Gastrocnemius medialis (tissue), 4 donors: ENCODE measurements at regions not wholly inside any gene's neighbourhood (a gene's known extent, or its start where the extent isn't known, plus 50 kb on each side); places are given as distances from the start of the nearest gene placed in this dataset.

Experiments used
- POLR2A ChIP-seq, 2 donors: fragments of 450-650 bp; IDR thresholded peaks; one replicate each; pipeline ENCODE4 v1.6.1; 2017; ENCODE audit warnings: antibody characterized with exemption in 2 of 2, mild to moderate bottlenecking in 2 of 2, moderate library complexity in 2 of 2
- TF ChIP-seq, protein P1 (sequence below), 5 experiments: fragments of 450-650 bp in 3 of 5; fragments of 200-600 bp in 2 of 5; sonication (generic) in 2 of 5; IDR thresholded peaks in 4 of 5; conservative IDR thresholded peaks in 1 of 5; 1 replicate in 4 of 5; 2 replicates in 1 of 5; pipeline ENCODE4 v1.5.1; 2016 to 2019; ENCODE audit warnings: antibody characterized with exemption in 5 of 5, mild to moderate bottlenecking in 3 of 5, moderate library complexity in 3 of 5

DNA sequence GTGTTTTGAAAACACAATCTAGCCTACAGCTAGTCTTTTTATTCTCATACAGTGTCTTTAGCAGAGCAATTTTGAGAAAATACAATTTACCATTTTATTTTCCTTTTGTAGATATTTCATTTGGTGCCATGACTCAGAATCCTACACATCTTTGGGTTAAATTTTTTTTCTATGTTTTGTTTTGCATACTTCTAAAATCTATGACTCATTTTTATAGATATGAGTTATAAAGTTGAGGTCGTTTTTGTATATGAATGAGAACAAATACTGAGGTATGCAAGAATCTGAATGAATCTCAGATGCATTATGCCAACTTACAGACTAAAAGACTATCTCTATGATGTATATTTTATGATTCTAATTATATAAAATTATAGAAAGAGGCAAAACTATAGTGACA is 206.5 kb upstream of the ANXA10 start:
- TF ChIP-seq, protein P1, sequence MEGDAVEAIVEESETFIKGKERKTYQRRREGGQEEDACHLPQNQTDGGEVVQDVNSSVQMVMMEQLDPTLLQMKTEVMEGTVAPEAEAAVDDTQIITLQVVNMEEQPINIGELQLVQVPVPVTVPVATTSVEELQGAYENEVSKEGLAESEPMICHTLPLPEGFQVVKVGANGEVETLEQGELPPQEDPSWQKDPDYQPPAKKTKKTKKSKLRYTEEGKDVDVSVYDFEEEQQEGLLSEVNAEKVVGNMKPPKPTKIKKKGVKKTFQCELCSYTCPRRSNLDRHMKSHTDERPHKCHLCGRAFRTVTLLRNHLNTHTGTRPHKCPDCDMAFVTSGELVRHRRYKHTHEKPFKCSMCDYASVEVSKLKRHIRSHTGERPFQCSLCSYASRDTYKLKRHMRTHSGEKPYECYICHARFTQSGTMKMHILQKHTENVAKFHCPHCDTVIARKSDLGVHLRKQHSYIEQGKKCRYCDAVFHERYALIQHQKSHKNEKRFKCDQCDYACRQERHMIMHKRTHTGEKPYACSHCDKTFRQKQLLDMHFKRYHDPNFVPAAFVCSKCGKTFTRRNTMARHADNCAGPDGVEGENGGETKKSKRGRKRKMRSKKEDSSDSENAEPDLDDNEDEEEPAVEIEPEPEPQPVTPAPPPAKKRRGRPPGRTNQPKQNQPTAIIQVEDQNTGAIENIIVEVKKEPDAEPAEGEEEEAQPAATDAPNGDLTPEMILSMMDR (IDR thresholded peaks at IDR 0.05 in 4 of 5, conservative IDR thresholded peaks at IDR 0.05 in 1 of 5): no peak
- TF ChIP-seq POLR2A (IDR thresholded peaks at IDR 0.05): no peak
